H1 (cell line): ENCODE measurements at regions not wholly inside any gene's neighbourhood (a gene's known extent, or its start where the extent isn't known, plus 50 kb on each side); places are given as distances from the start of the nearest gene placed in this dataset.

Experiments used
- CTCF ChIA-PET: fragments of 300-600 bp; sonication (Branson Sonifier 250); formaldehyde crosslinking; loops from one replicate; lab custom pipeline; 2021; ENCODE audit not compliant: partially characterized antibody; lab: Charles Lee
- POLR2A ChIA-PET: fragments of 300-600 bp; sonication (Branson Sonifier 250); formaldehyde crosslinking; loops from one replicate; lab custom pipeline; 2021; ENCODE audit warnings: inconsistent platforms; ENCODE audit not compliant: partially characterized antibody; lab: Charles Lee
- DNase-seq, 2 experiments: peaks; one replicate each; pipeline versions ENCODE4 v3.0.0 to v3.0.0-alpha.2; 2010 to 2022; ENCODE audit warnings: low spot score in 2 of 2, low read depth in 1 of 2, mixed read lengths in 1 of 2
- FAIRE-seq: peaks from 2 replicates; lab custom pipeline; 2011; peaks lifted over from hg19 to GRCh38; lab: Jason Lieb, UNC
- H2AFZ ChIP-seq: 2 replicates; pipeline ENCODE4 v1.8.1; 2012; ENCODE audit warnings: low read length, inconsistent platforms
- H2AK5ac ChIP-seq: 2 replicates; pipeline ENCODE4 v1.6.1; 2013; ENCODE audit warnings: low read depth, low read length
- H2BK120ac ChIP-seq: replicated peaks from 2 replicates; pipeline ENCODE3; 2013; ENCODE audit warnings: low read depth, low read length, inconsistent platforms
- H2BK12ac ChIP-seq: 2 replicates; pipeline ENCODE4 v1.6.1; 2013; ENCODE audit warnings: low read depth, low read length
- H2BK15ac ChIP-seq: 2 replicates; pipeline ENCODE4 v1.6.1; 2013; ENCODE audit warnings: low read length
- H2BK20ac ChIP-seq: 2 replicates; pipeline ENCODE4 v1.6.1; 2013; ENCODE audit warnings: low read length
- H2BK5ac ChIP-seq: 2 replicates; pipeline ENCODE4 v1.6.1; 2013; ENCODE audit warnings: low read depth, low read length
- H3K14ac ChIP-seq: 2 replicates; pipeline ENCODE4 v1.6.1; 2013; ENCODE audit warnings: inconsistent platforms; ENCODE audit not compliant: insufficient read length
- H3K18ac ChIP-seq: 2 replicates; pipeline ENCODE4 v1.6.1; 2013; ENCODE audit warnings: low read length; ENCODE audit errors: extremely low read depth
- H3K23ac ChIP-seq: 2 replicates; pipeline ENCODE4 v1.6.1; 2013; ENCODE audit warnings: inconsistent platforms; ENCODE audit not compliant: insufficient read length
- H3K23me2 ChIP-seq: 2 replicates; pipeline ENCODE4 v1.6.1; 2013; ENCODE audit warnings: low read depth, low read length
- H3K27ac ChIP-seq: 2 replicates; pipeline ENCODE4 v1.6.1; 2011; ENCODE audit warnings: low read depth, low read length, inconsistent platforms
- H3K27me3 ChIP-seq, 4 experiments: replicated peaks in 1 of 4; 1 replicate in 1 of 4; 2 replicates in 3 of 4; pipeline versions ENCODE4 v1.6.1 to v1.8.1; 2011 to 2013; ENCODE audit warnings: low read length in 3 of 4, mild to moderate bottlenecking in 3 of 4, inconsistent platforms in 2 of 4, mixed read lengths in 2 of 4, moderate library complexity in 1 of 4; ENCODE audit not compliant: control insufficient read depth in 3 of 4, insufficient read depth in 3 of 4; ENCODE audit errors: extremely low read depth in 1 of 4
- H3K36me3 ChIP-seq, 4 experiments: 2 replicates each; pipeline versions ENCODE4 v1.6.1 to v1.8.1; 2011 to 2013; ENCODE audit warnings: mild to moderate bottlenecking in 4 of 4, low read length in 3 of 4, moderate library complexity in 2 of 4, control low read depth in 1 of 4, inconsistent platforms in 1 of 4; ENCODE audit not compliant: insufficient read depth in 4 of 4, control insufficient read depth in 2 of 4
- H3K4ac ChIP-seq: replicated peaks from 2 replicates; pipeline ENCODE3; 2013; ENCODE audit warnings: low read length, low read depth, mixed read lengths, inconsistent platforms; ENCODE audit not compliant: insufficient read length
- H3K4me1 ChIP-seq, 4 experiments: replicated peaks in 1 of 4; 1 replicate in 1 of 4; 2 replicates in 3 of 4; pipeline versions ENCODE4 v1.6.1 to v1.8.1; 2011 to 2013; ENCODE audit warnings: low read length in 3 of 4, inconsistent platforms in 2 of 4, mixed read lengths in 1 of 4; ENCODE audit not compliant: insufficient read depth in 4 of 4, control insufficient read depth in 3 of 4
- H3K4me2 ChIP-seq, 2 experiments: 2 replicates each; pipeline versions ENCODE4 v1.6.1 to v1.8.1; 2011 to 2013; ENCODE audit warnings: low read depth in 2 of 2, low read length in 2 of 2, control low read depth in 1 of 2, inconsistent platforms in 1 of 2, mild to moderate bottlenecking in 1 of 2; ENCODE audit not compliant: insufficient read depth in 1 of 2
- H3K4me3 ChIP-seq, 4 experiments: fragments of 200-600, 300-600 bp in 1 of 4; sonication (generic), shearing (Covaris generic), sonication (Bioruptor Twin) in 1 of 4; 2 replicates each; pipeline versions ENCODE4 v1.5.1 to v1.8.1; 2011 to 2016; ENCODE audit warnings: low read length in 4 of 4, low read depth in 3 of 4, control low read depth in 2 of 4, inconsistent platforms in 2 of 4, mild to moderate bottlenecking in 2 of 4, mixed read lengths in 1 of 4, moderate library complexity in 1 of 4; ENCODE audit not compliant: insufficient read depth in 2 of 4; ENCODE audit errors: extremely low read depth in 1 of 4
- H3K56ac ChIP-seq: replicated peaks from 2 replicates; pipeline ENCODE3; 2013; ENCODE audit warnings: low read depth, mild to moderate bottlenecking, mixed read lengths, low read length, inconsistent platforms; ENCODE audit not compliant: insufficient read length
- H3K79me1 ChIP-seq: 2 replicates; pipeline ENCODE4 v1.6.1; 2013; ENCODE audit warnings: low read depth, low read length, control low read depth
- H3K79me2 ChIP-seq, 2 experiments: 2 replicates each; pipeline versions ENCODE4 v1.6.1 to v1.8.1; 2012 to 2013; ENCODE audit warnings: low read length in 2 of 2, mild to moderate bottlenecking in 2 of 2, inconsistent platforms in 1 of 2; ENCODE audit not compliant: insufficient read depth in 2 of 2, control insufficient read depth in 1 of 2
- H3K9ac ChIP-seq, 4 experiments: replicated peaks in 1 of 4; 1 replicate in 1 of 4; 2 replicates in 3 of 4; pipeline versions ENCODE4 v1.6.1 to v1.8.1; 2011 to 2013; ENCODE audit warnings: low read depth in 3 of 4, low read length in 3 of 4, control low read depth in 2 of 4, mild to moderate bottlenecking in 2 of 4, moderate library complexity in 2 of 4, inconsistent platforms in 1 of 4; ENCODE audit errors: extremely low read depth in 1 of 4
- H3K9me3 ChIP-seq, 2 experiments: 2 replicates each; pipeline versions ENCODE4 v1.6.1 to v1.8.1; 2012 to 2013; ENCODE audit warnings: mild to moderate bottlenecking in 2 of 2, moderate library complexity in 2 of 2, control low read depth in 1 of 2, inconsistent platforms in 1 of 2, low read depth in 1 of 2, low read length in 1 of 2, mixed read lengths in 1 of 2; ENCODE audit not compliant: insufficient read depth in 2 of 2
- H4K20me1 ChIP-seq, 2 experiments: replicated peaks in 1 of 2; 2 replicates each; pipeline versions ENCODE3 to v1.8.1; 2011 to 2013; ENCODE audit warnings: inconsistent platforms in 2 of 2, low read length in 2 of 2, mild to moderate bottlenecking in 1 of 2; ENCODE audit not compliant: insufficient read depth in 2 of 2, control insufficient read depth in 1 of 2
- H4K5ac ChIP-seq: 2 replicates; pipeline ENCODE4 v1.6.1; 2013; ENCODE audit warnings: low read length, low read depth, mixed read lengths, inconsistent platforms; ENCODE audit not compliant: insufficient read length
- H4K8ac ChIP-seq: 2 replicates; pipeline ENCODE4 v1.8.0; 2013; ENCODE audit warnings: mild to moderate bottlenecking, moderate library complexity, low read length, inconsistent platforms; ENCODE audit not compliant: insufficient read depth; ENCODE audit errors: extremely low read depth
- H4K91ac ChIP-seq: replicated peaks from 2 replicates; pipeline ENCODE3; 2013; ENCODE audit warnings: low read length, mixed read lengths, inconsistent platforms; ENCODE audit not compliant: insufficient read length
- ATF3 ChIP-seq: IDR thresholded peaks from 2 replicates; pipeline ENCODE4 v1.6.1; 2011; ENCODE audit warnings: low read depth, mild to moderate bottlenecking, low read length; ENCODE audit not compliant: insufficient read depth
- GTF2F1 ChIP-seq: IDR thresholded peaks from 2 replicates; pipeline ENCODE4 v1.6.1; 2012; ENCODE audit warnings: low read depth, low read length, improper control_type of control experiment, borderline replicate concordance
- JUND ChIP-seq: IDR thresholded peaks from 2 replicates; pipeline ENCODE4 v1.6.1; 2011; ENCODE audit warnings: mild to moderate bottlenecking, improper control_type of control experiment, low read length
- KDM1A ChIP-seq: fragments of 200-600, 300-600 bp; sonication (generic); IDR thresholded peaks from 2 replicates; pipeline ENCODE4 v1.7.1; 2016; ENCODE audit warnings: mild to moderate bottlenecking, low read length, borderline replicate concordance
- KDM4A ChIP-seq: IDR thresholded peaks from one replicate; pipeline ENCODE4 v1.7.1; 2012; ENCODE audit warnings: low read depth, mild to moderate bottlenecking, moderate library complexity, low read length, inconsistent platforms; ENCODE audit not compliant: severe bottlenecking
- NRF1 ChIP-seq: IDR thresholded peaks from 2 replicates; pipeline ENCODE4 v1.6.1; 2011; ENCODE audit warnings: mild to moderate bottlenecking, low read depth, low read length, improper control_type of control experiment
- POLR2A ChIP-seq, 2 experiments: IDR thresholded peaks; 1 replicate in 1 of 2; 2 replicates in 1 of 2; pipeline ENCODE4 v1.6.1; 2011; ENCODE audit warnings: low read depth in 2 of 2, low read length in 2 of 2, mild to moderate bottlenecking in 2 of 2; ENCODE audit errors: control extremely low read depth in 1 of 2
- RAD21 ChIP-seq, 2 experiments: IDR thresholded peaks in 1 of 2; conservative IDR thresholded peaks in 1 of 2; 2 replicates each; pipeline ENCODE4 v1.6.1; 2011; ENCODE audit warnings: low read depth in 2 of 2, low read length in 2 of 2, improper control_type of control experiment in 1 of 2, inconsistent platforms in 1 of 2, mild to moderate bottlenecking in 1 of 2, moderate library complexity in 1 of 2
- SIN3A ChIP-seq, 2 experiments: IDR thresholded peaks in 1 of 2; conservative IDR thresholded peaks in 1 of 2; 2 replicates each; pipeline ENCODE4 v1.6.1; 2011 to 2012; ENCODE audit warnings: low read length in 2 of 2, improper control_type of control experiment in 1 of 2, low read depth in 1 of 2, mild to moderate bottlenecking in 1 of 2
- USF2 ChIP-seq: IDR thresholded peaks from 2 replicates; pipeline ENCODE4 v1.6.1; 2011; ENCODE audit warnings: low read length, improper control_type of control experiment
- WGBS, 2 experiments: shearing (Covaris generic) in 1 of 2; methylation state at CpG; one replicate each; pipeline versions ENCODE4 v1.1.6 to v1.1.7; 2013 to 2015; ENCODE audit warnings: low lambda C conversion rate in 2 of 2, mixed read lengths in 2 of 2, inconsistent platforms in 1 of 2, low coverage in 1 of 2, missing lambda C conversion rate in 1 of 2; ENCODE audit not compliant: insufficient replicate concordance in 2 of 2, insufficient coverage in 1 of 2, insufficient read length in 1 of 2; ENCODE audit errors: extremely low coverage in 1 of 2, missing lambda C conversion rate in 1 of 2; 5-methylcytosine and 5-hydroxymethylcytosine counted together

GRCh38 chr12:92044435-92044834 is 101.2 kb downstream of the BTG1 start:
- H4K91ac ChIP-seq: no peak overlapping the region
- no peak overlapping the region for H2AFZ ChIP-seq
- no peak overlapping the region for H2AK5ac ChIP-seq
- H4K8ac ChIP-seq: no peak overlapping the region
- no peak overlapping the region for H2BK20ac ChIP-seq
- no peak overlapping the region for H2BK5ac ChIP-seq
- H3K4me3 ChIP-seq: no peak overlapping the region
- H3K27me3 ChIP-seq: no peaks in the 10 kb centered on the region
- no peak overlapping the region for H3K23ac ChIP-seq
- no peak overlapping the region for H3K18ac ChIP-seq
- no peak for DNase-seq
- no peak overlapping the region for H3K4ac ChIP-seq
- 96% methylated on average over 2 of the region's 2 CpGs; no CpG with 5 or more reads in 1 of the 2 experiments for WGBS, 2 experiments
- no peaks in the 10 kb centered on the region for H3K79me1 ChIP-seq
- no peak overlapping the region for H3K27ac ChIP-seq
- ChIA-PET CTCF (no interaction called here), POLR2A (no interaction called here)
- no peak overlapping the region for H2BK12ac ChIP-seq
- H3K9me3 ChIP-seq: no peaks in the 10 kb centered on the region
- H3K23me2 ChIP-seq: no peaks in the 10 kb centered on the region
- H3K9ac ChIP-seq: no peak overlapping the region
- H4K20me1 ChIP-seq: no peaks in the 10 kb centered on the region
- TF ChIP-seq SIN3A (conservative IDR thresholded peaks at IDR 0.05 in 1 of 2, IDR thresholded peaks at IDR 0.05 in 1 of 2; ENCODE audit: low read depth in 1 of 2, low read length in 2 of 2): no peak
- no peak for TF ChIP-seq JUND
- no peak for TF ChIP-seq POLR2A (IDR thresholded peaks at IDR 0.05; ENCODE audit: control extremely low read depth in 1 of 2, low read depth in 2 of 2, low read length in 2 of 2)
- TF ChIP-seq ATF3: no peak
- no peak for TF ChIP-seq USF2
- TF ChIP-seq KDM1A: no peak
- TF ChIP-seq KDM4A: no peak
- no peak for TF ChIP-seq GTF2F1
- TF ChIP-seq NRF1: no peak
- TF ChIP-seq RAD21 (IDR thresholded peaks at IDR 0.05 in 1 of 2, conservative IDR thresholded peaks at IDR 0.05 in 1 of 2; ENCODE audit: low read depth in 2 of 2, low read length in 2 of 2): no peak
- H3K4me2 ChIP-seq: no peak overlapping the region
- H3K79me2 ChIP-seq: no peaks in the 10 kb centered on the region
- H3K56ac ChIP-seq: no peak overlapping the region
- FAIRE-seq: no peak
- H3K4me1 ChIP-seq: no peaks in the 10 kb centered on the region
- no peak overlapping the region for H2BK15ac ChIP-seq
- H3K36me3 ChIP-seq: no peaks in the 10 kb centered on the region
- no peak overlapping the region for H3K14ac ChIP-seq
- H4K5ac ChIP-seq: no peak overlapping the region
- no peak overlapping the region for H2BK120ac ChIP-seq
